AG04450 (cell line): ENCODE measurements at regions not wholly inside any gene's neighbourhood (a gene's known extent, or its start where the extent isn't known, plus 50 kb on each side); places are given as distances from the start of the nearest gene placed in this dataset.

ENCODE experiments used
- CTCF ChIA-PET: fragments of 300-600, 350-600 bp; formaldehyde crosslinking; extraction: SDS; loops from one replicate; lab custom pipeline; 2022; ENCODE audit warnings: antibody characterized with exemption, inconsistent platforms; lab: Charles Lee
- POLR2A ChIA-PET: fragments of 350-600 bp; formaldehyde crosslinking; extraction: SDS; loops from one replicate; lab custom pipeline; 2021; ENCODE audit warnings: antibody characterized with exemption, inconsistent platforms; lab: Yijun Ruan, JAX
- DNase-seq: peaks from one replicate; pipeline ENCODE4 v3.0.0-alpha.2; 2011; ENCODE audit warnings: low read depth, low spot score
- H3K27ac ChIP-seq: one replicate; pipeline ENCODE4 v1.5.1; 2012; ENCODE audit warnings: low read depth, low read length, control low read depth
- H3K27me3 ChIP-seq: one replicate; pipeline ENCODE4 v1.6.0; 2012; ENCODE audit warnings: low read length; ENCODE audit not compliant: control insufficient read depth, insufficient read depth
- H3K4me3 ChIP-seq: 2 replicates; pipeline ENCODE4 v1.5.1; 2011; ENCODE audit warnings: mild to moderate bottlenecking, low read depth, low read length, control low read depth
- H3K9me3 ChIP-seq: 2 replicates; pipeline ENCODE4 v1.5.1; 2012; ENCODE audit warnings: low read length; ENCODE audit not compliant: control insufficient read depth, insufficient read depth
- CTCF ChIP-seq: IDR thresholded peaks from 2 replicates; pipeline ENCODE4 v1.5.1; 2011; ENCODE audit warnings: low read depth, low read length, control low read depth, inconsistent platforms

DNA sequence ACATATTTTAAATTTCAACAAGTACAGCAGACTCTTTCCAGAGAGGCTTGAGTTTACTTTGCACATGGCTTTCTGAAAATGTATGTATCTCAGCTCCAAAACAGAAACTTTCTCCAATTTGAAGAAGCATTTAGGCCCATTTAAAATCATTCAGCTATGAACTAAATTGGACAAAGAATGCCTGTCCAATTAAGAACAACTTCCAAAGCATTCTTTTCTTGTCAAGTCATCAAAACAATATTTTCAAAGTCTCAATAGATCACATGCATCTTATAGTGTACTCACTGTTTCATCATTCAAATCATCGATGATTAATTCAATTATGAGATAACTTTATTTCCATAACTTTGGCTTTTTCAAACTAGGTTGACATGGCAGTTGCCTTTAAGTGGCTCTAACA, 95.2 kb downstream of the KBTBD8 start:
- no peak overlapping the region for H3K4me3 ChIP-seq
- DNase-seq, result no peak
- TF ChIP-seq CTCF, result no peak
- CTCF ChIA-PET, result interaction anchor here (3.5 to 4.8 kb wide), 2 partner anchors 17 to 20 kb away, joined by 15 to 28 read pairs; no protein-coding TSS in a partner anchor
- POLR2A ChIA-PET, result no interaction called here
- H3K27ac ChIP-seq, result no peak overlapping the region
- no peaks in the 10 kb centered on the region for H3K9me3 ChIP-seq
- H3K27me3 ChIP-seq, result no peaks in the 10 kb centered on the region

DNA sequence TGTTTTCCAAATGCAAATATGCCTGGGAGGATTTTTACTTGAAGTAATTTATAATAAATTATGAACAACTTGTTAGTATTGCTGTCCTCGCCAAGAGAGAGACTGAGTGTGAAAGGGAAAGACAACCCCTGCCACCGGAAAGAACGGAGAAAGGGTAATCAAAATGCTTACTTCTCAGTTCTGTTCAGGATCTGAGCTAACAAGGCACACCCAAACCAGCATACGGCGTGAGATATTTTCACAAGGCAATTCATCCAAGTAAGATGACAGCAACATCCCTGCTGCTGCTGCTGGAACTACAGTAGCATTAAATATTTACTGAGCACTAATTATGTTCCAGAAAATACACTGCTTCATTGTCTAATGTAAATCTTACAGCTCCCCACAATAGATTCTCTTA, 96.1 kb downstream of the KBTBD8 start:
- ChIA-PET POLR2A (no interaction called here), CTCF (interaction anchor here (1.7 to 4.8 kb wide), 3 partner anchors 16 to 156 kb away, joined by 7 to 28 read pairs (median 15); no protein-coding TSS in a partner anchor)
- no peaks in the 10 kb centered on the region for H3K9me3 ChIP-seq

GRCh38 chr3:67094774-67095173, 96.7 kb downstream of the KBTBD8 start:
- Histone ChIP-seq H3K27ac (no peak overlapping the region), H3K9me3 (no peaks in the 10 kb centered on the region), H3K27me3 (no peaks in the 10 kb centered on the region), H3K4me3 (no peak overlapping the region)
- no peak for DNase-seq
- ChIA-PET POLR2A (no interaction called here), CTCF (interaction anchor here (1.3 to 4.8 kb wide), 4 partner anchors 15 to 156 kb away, joined by 7 to 28 read pairs (median 11); no protein-coding TSS in a partner anchor)
- no peak for TF ChIP-seq CTCF

More for the DNA sequence above, 96.1 kb downstream of the KBTBD8 start:
- no peaks in the 10 kb centered on the region for H3K27me3 ChIP-seq
- H3K4me3 ChIP-seq, result no peak overlapping the region
- no peak overlapping the region for H3K27ac ChIP-seq
- TF ChIP-seq CTCF, result no peak
- no peak for DNase-seq

DNA sequence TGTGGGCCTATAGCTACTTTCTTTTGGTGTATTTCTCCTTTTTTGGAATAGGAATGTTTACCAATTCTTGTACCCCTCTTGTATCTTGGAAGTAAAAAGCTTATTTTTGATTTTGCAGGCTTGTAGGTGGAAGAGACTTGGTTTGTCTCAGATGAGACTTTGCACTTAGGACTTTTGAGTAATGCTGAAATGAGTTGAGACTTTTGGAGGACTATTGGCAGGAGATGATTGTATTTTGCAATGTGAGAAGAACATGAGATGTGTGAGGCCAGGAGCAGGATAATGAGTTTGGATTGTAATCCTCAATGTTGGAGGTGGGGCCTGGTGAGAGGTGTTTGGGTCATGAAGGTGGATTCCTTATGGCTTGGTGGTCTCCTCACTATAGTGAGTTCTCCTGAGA, 106.3 kb downstream of the KBTBD8 start:
- ChIA-PET POLR2A (no interaction called here), CTCF (interaction anchor here (1.1 to 2.5 kb wide), 2 partner anchors 9 to 132 kb away, joined by 4 to 15 read pairs; no protein-coding TSS in a partner anchor)
- no peak for DNase-seq
- H3K27ac ChIP-seq, result no peak overlapping the region
- no peak for TF ChIP-seq CTCF
- no peaks in the 10 kb centered on the region for H3K9me3 ChIP-seq
- no peak overlapping the region for H3K4me3 ChIP-seq
- H3K27me3 ChIP-seq, result no peaks in the 10 kb centered on the region

DNA sequence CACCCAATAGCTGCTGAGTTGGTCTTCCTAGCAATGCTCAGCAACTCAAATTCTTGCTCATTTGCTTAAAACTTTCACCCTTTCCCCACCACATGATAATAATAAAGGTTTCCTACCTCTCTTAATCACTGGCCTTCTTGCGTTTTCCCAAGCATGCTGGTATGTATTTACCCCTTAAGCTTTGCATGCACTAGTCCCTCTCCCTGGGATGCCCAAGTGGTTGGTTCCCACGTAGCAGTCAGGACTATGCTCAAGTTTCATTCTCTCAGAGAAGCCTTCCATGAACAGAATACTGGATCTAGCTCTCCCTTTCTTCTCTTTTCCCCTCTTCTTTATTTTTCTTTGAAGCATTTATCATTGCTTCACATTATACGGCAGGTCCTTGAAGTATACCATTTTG, 108.8 kb downstream of the KBTBD8 start:
- DNase-seq, result no peak
- H3K4me3 ChIP-seq, result no peak overlapping the region
- no peaks in the 10 kb centered on the region for H3K9me3 ChIP-seq
- H3K27me3 ChIP-seq, result no peaks in the 10 kb centered on the region
- TF ChIP-seq CTCF, result no peak
- ChIA-PET POLR2A (no interaction called here), CTCF (interaction anchor here (1.0 kb wide), 1 partner anchor 1769 kb away, joined by 3 read pairs; no protein-coding TSS in a partner anchor)
- H3K27ac ChIP-seq, result no peak overlapping the region
